ENCODE measurements at regions not wholly inside any gene's neighbourhood (a gene's known extent, or its start where the extent isn't known, plus 50 kb on each side); places are given as distances from the start of the nearest gene placed in this dataset.

DNA sequence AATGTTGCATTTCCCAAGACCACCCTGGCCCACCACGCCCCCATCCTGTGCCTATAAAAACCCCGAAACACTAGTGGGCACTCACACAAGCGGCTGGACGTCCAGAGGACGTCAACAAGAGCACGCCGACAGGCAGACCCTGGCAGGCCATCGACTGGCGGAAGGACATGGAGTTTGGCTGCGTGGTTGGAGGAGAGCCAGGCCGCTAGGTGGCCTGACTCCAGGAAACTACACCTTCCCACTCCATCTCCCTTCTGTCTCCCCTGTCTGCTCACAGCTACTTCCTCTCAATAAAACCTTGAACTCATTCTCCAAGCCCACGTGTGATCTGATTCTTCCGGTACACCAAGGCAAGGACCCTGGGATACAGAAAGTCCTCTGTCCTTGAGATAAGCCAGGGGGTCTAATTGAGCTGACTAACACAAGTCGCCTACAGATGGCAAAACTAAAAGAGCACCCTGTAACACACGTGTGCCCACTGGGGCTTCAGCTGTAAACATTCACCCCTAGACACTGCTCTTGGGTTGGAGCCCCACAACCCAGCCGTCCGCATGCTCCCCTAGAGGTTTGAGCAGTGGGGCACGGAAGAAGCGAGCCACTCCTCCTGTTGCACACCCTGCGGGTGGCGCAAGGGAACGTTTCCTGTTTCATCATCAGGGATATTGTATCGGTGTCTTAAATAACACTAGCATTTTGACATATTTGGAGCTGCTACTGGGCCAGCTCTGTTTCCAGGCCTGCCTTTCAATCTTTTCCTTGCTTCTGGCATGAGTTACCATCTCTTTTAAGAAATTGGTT is 54.5 kb upstream of the TAF11L2 start:
- Histone ChIP-seq H3K9me3 (no peaks in the 10 kb centered on the region), H3K27ac (no peak overlapping the region), H3K4me3 (no peak overlapping the region), H3K36me3 (no peaks in the 10 kb centered on the region), H3K4me1 (no peaks in the 10 kb centered on the region), H3K27me3 (no peaks in the 10 kb centered on the region)
- TF ChIP-seq POLR2AphosphoS5 (IDR thresholded peaks at IDR 0.05; ENCODE audit: insufficient read depth in 1 of 2, low read depth in 1 of 2) (no peak), POLR2A (IDR thresholded peaks at IDR 0.05) (no peak)
- TF ChIP-seq, protein P1, sequence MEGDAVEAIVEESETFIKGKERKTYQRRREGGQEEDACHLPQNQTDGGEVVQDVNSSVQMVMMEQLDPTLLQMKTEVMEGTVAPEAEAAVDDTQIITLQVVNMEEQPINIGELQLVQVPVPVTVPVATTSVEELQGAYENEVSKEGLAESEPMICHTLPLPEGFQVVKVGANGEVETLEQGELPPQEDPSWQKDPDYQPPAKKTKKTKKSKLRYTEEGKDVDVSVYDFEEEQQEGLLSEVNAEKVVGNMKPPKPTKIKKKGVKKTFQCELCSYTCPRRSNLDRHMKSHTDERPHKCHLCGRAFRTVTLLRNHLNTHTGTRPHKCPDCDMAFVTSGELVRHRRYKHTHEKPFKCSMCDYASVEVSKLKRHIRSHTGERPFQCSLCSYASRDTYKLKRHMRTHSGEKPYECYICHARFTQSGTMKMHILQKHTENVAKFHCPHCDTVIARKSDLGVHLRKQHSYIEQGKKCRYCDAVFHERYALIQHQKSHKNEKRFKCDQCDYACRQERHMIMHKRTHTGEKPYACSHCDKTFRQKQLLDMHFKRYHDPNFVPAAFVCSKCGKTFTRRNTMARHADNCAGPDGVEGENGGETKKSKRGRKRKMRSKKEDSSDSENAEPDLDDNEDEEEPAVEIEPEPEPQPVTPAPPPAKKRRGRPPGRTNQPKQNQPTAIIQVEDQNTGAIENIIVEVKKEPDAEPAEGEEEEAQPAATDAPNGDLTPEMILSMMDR (IDR thresholded peaks at IDR 0.05) = no peak
- DNase-seq (ENCODE audit: extremely low spot score in 2 of 2) = no peak
- intact Hi-C loops (cut with DNase I) = no loop called here

DNA sequence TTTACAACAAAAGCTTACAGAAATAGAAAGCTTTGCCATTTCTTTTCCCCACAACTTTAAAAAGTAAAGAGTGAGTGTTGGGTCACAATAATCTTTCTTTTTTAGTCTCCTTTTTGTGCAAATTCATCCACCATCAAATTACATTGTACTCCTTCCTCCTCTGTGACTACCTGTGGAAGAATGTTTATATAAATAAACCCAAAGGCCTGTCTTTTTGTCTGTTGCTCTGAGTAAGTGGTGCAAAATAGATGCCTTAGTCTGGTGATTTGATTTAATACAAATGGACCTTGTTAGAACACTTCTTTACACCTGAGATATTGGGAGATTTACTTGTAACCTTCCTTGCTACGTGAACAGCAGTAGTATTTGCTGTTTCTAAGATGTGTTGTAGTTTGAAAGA is 53.5 kb upstream of the TAF11L2 start:
- Histone ChIP-seq H3K27ac (no peak overlapping the region), H3K4me1 (no peaks in the 10 kb centered on the region), H3K4me3 (no peak overlapping the region), H3K27me3 (no peaks in the 10 kb centered on the region), H3K9me3 (no peaks in the 10 kb centered on the region), H3K36me3 (no peaks in the 10 kb centered on the region)
- intact Hi-C loops (cut with DNase I) = no loop called here
- TF ChIP-seq POLR2AphosphoS5 (IDR thresholded peaks at IDR 0.05; ENCODE audit: insufficient read depth in 1 of 2, low read depth in 1 of 2) = no peak
- TF ChIP-seq, protein P1 (IDR thresholded peaks at IDR 0.05) = no peak
- no peak for DNase-seq (ENCODE audit: extremely low spot score in 2 of 2)

DNA sequence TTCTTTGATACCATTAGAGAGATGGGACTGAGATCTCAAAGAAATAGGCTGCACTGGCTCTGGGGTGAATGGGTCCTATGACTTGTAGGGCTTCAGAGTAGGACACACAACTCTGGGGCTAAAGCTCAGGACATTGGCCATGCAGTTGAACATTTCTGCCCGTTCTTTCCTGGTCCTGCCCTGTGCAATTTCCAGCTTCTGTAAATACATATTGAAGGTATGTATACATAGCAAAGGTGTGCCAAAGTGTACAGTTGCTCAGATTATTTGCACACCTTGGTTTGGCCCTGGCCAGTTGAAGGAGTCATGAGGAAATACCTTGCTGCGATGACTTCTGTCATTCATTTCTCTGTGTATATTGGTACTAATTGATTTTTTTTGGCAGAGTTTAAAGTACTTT is 52.8 kb upstream of the TAF11L2 start:
- no peaks in the 10 kb centered on the region for H3K36me3 ChIP-seq
- TF ChIP-seq POLR2A (IDR thresholded peaks at IDR 0.05) = no peak
- TF ChIP-seq, protein P1 (IDR thresholded peaks at IDR 0.05) = no peak
- TF ChIP-seq POLR2AphosphoS5 (IDR thresholded peaks at IDR 0.05; ENCODE audit: insufficient read depth in 1 of 2, low read depth in 1 of 2) = no peak
- intact Hi-C loops (cut with DNase I) = no loop called here
- no peaks in the 10 kb centered on the region for H3K9me3 ChIP-seq
- no peak overlapping the region for H3K4me3 ChIP-seq
- no peaks in the 10 kb centered on the region for H3K27me3 ChIP-seq
- H3K4me1 ChIP-seq = no peaks in the 10 kb centered on the region
- H3K27ac ChIP-seq = no peak overlapping the region
- DNase-seq (ENCODE audit: extremely low spot score in 2 of 2) = no peak
